Fibroblast of villous mesenchyme (primary cell): ENCODE measurements at regions not wholly inside any gene's neighbourhood (a gene's known extent, or its start where the extent isn't known, plus 50 kb on each side); places are given as distances from the start of the nearest gene placed in this dataset.
"Not testable (repeated sequence)": the region's sequence is repeated elsewhere in the genome, so short reads cannot be mapped to it uniquely, and the experiment has no call there.

Experiments
- DNase-seq: peaks from one replicate; pipeline ENCODE4 v3.0.0-alpha.2; 2010; ENCODE audit warnings: low read depth
- H3K4me3 ChIP-seq: 2 replicates; pipeline ENCODE4 v1.5.1; 2011; ENCODE audit warnings: low read depth, mild to moderate bottlenecking, low read length
- TF ChIP-seq, protein P1 (sequence below): IDR thresholded peaks from 2 replicates; pipeline ENCODE4 v1.5.1; 2012; ENCODE audit warnings: low read depth, mild to moderate bottlenecking, low read length; ENCODE audit not compliant: insufficient read depth

DNA sequence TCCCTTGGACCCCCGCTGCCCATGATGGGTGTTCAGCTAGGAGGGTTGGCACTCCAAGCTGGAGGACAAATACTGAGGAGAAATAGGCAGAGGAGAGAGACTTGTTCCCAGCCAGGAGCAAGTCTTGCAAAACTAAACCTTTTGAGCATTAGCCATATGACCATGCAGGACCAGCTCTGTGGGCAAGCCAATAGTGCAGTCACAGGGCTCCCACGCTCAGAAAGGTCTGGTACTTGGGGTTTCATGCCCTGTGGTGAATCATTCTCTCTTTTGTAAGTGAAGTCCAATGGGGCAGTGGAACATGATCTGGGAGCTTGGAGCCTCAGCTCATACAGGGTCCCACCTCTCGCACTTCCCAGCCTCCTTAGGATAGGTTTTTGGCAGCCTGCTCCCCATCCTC, 300.9 kb downstream of the BCOR start:
- TF ChIP-seq, protein P1, sequence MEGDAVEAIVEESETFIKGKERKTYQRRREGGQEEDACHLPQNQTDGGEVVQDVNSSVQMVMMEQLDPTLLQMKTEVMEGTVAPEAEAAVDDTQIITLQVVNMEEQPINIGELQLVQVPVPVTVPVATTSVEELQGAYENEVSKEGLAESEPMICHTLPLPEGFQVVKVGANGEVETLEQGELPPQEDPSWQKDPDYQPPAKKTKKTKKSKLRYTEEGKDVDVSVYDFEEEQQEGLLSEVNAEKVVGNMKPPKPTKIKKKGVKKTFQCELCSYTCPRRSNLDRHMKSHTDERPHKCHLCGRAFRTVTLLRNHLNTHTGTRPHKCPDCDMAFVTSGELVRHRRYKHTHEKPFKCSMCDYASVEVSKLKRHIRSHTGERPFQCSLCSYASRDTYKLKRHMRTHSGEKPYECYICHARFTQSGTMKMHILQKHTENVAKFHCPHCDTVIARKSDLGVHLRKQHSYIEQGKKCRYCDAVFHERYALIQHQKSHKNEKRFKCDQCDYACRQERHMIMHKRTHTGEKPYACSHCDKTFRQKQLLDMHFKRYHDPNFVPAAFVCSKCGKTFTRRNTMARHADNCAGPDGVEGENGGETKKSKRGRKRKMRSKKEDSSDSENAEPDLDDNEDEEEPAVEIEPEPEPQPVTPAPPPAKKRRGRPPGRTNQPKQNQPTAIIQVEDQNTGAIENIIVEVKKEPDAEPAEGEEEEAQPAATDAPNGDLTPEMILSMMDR, result no peak
- no peak overlapping the region for H3K4me3 ChIP-seq
- no peak for DNase-seq

DNA sequence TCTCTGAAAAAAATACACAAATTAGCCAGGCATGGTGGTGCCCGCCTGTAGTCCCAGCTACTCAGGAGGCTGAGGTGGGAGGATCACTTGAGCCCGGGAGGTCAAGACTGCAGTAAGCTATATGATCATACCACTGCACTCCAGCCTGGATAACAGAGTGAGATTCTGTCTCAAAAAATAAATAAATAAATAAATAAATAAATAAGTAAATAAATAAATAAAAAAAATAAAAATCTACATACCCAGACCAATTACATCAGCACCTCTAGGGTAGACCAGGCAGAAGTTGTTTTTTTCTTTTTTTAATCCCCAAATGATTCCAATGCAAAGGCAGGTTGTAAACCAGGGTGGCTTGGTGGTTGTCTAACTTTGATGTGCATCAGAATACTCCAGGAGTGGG, 299.3 kb downstream of the BCOR start:
- DNase-seq, H3K4me3 ChIP-seq: not testable (repeated sequence)

GRCh38 chrX:39802354-39802753, 295.4 kb downstream of the BCOR start:
- DNase-seq, result no peak
- TF ChIP-seq, protein P1, result no peak
- no peak overlapping the region for H3K4me3 ChIP-seq

- TF ChIP-seq, protein P1, result no peak
- no peak for DNase-seq
- H3K4me3 ChIP-seq, result no peak overlapping the region
Measured at GRCh38 chrX:39802908-39803307, 294.9 kb downstream of the BCOR start.

DNA sequence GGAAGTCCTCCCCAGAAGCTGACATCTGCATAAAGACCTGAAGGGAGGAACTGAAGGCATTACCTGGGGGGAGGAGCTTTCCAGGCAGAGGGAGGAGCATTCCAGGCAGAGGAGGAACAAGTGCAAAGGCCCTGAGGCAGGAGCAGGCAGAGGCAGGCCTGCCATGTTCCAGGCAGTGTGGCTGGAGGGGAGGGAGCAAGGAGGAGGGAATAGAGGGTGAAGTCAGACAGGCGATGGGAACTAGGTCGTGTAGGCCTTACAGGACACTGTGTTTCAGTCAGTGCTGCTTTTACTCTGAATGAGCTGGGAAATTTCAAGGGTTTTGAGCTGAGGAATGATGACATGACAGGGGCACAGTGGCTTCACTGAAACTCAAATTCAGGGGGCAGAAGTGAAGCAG, 292.7 kb downstream of the BCOR start:
- no peak overlapping the region for H3K4me3 ChIP-seq
- DNase-seq, result no peak
- TF ChIP-seq, protein P1, result no peak

DNA sequence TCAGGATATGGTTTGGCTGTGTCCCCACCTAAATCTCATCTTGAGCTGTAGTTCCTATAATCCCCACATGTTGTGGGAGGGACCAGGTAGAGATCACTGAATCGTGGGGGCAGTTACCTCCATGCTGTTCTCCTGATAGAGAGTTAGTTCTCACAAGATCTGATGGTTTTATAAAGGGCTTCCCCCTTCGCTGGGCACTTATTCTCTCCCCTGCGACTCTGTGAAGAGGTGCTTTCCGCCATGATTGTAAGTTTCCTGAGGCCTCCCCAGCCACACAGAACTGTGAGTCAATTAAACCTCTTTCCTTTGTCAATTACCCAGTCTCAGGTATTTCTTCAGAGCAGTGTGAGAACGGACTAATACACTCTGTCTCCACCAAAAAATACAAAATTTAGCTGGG, 291.9 kb downstream of the BCOR start:
- H3K4me3 ChIP-seq, result no peak overlapping the region
- DNase-seq, result no peak
- TF ChIP-seq, protein P1, result no peak

- peak; percentile 84 for DNase-seq
- H3K4me3 ChIP-seq, result no peak overlapping the region
- TF ChIP-seq, protein P1, result no peak
Measured at GRCh38 chrX:39808471-39808917, 289.3 kb downstream of the BCOR start.

GRCh38 chrX:39809331-39809730, 288.4 kb downstream of the BCOR start:
- TF ChIP-seq, protein P1, result no peak
- DNase-seq, result peak; percentile 24
- no peak overlapping the region for H3K4me3 ChIP-seq
